Neutrophil (primary cell): ENCODE measurements at regions not wholly inside any gene's neighbourhood (a gene's known extent, or its start where the extent isn't known, plus 50 kb on each side); places are given as distances from the start of the nearest gene placed in this dataset.

Source experiments
- H3K27ac ChIP-seq: fragments of 200-600 bp; sonication (generic); 2 replicates; pipeline ENCODE4 v1.5.1; 2016; ENCODE audit warnings: mild to moderate bottlenecking, moderate library complexity
- H3K27me3 ChIP-seq: fragments of 200-600 bp; sonication (generic); 2 replicates; pipeline ENCODE4 v1.6.0; 2016; ENCODE audit warnings: mild to moderate bottlenecking
- H3K36me3 ChIP-seq: fragments of 200-600 bp; sonication (generic); 2 replicates; pipeline ENCODE4 v1.5.1; 2017
- H3K4me1 ChIP-seq, 2 experiments: fragments of 200-600 bp in 1 of 2; sonication (generic) in 1 of 2; 1 replicate in 1 of 2; 2 replicates in 1 of 2; pipeline versions ENCODE4 v1.5.1 to v1.6.1; 2013 to 2016; ENCODE audit warnings: low read depth in 1 of 2, low read length in 1 of 2, mild to moderate bottlenecking in 1 of 2, moderate library complexity in 1 of 2; ENCODE audit not compliant: control insufficient read depth in 1 of 2, insufficient read depth in 1 of 2
- H3K4me3 ChIP-seq, 2 experiments: fragments of 200-600 bp in 1 of 2; sonication (generic) in 1 of 2; 1 replicate in 1 of 2; 2 replicates in 1 of 2; pipeline ENCODE4 v1.5.1; 2013 to 2016; ENCODE audit warnings: low read depth in 1 of 2, low read length in 1 of 2, mild to moderate bottlenecking in 1 of 2, moderate library complexity in 1 of 2
- H3K9me3 ChIP-seq: fragments of 200-600 bp; sonication (generic); 2 replicates; pipeline ENCODE4 v1.5.1; 2016
- CTCF ChIP-seq: fragments of 200-600 bp; sonication (generic); IDR thresholded peaks from 2 replicates; pipeline ENCODE4 v1.5.1; 2016; ENCODE audit warnings: antibody characterized with exemption

GRCh38 chr18:78656346-78656925 is 323.2 kb upstream of the SALL3 start:
- H3K36me3 ChIP-seq: no peaks in the 10 kb centered on the region
- no peak for TF ChIP-seq CTCF
- H3K27me3 ChIP-seq: no peaks in the 10 kb centered on the region
- no peak overlapping the region for H3K4me3 ChIP-seq
- H3K9me3 ChIP-seq: no peaks in the 10 kb centered on the region
- no peaks in the 10 kb centered on the region for H3K4me1 ChIP-seq
- no peak overlapping the region for H3K27ac ChIP-seq

- no peak for TF ChIP-seq CTCF
- Histone ChIP-seq H3K27ac (no peak overlapping the region), H3K4me1 (no peaks in the 10 kb centered on the region), H3K27me3 (no peaks in the 10 kb centered on the region), H3K9me3 (no peaks in the 10 kb centered on the region), H3K36me3 (no peaks in the 10 kb centered on the region), H3K4me3 (no peak overlapping the region)
Observed at GRCh38 chr18:78658531-78658930, 321.1 kb upstream of the SALL3 start.

- no peak overlapping the region for H3K4me3 ChIP-seq
- H3K4me1 ChIP-seq: no peaks in the 10 kb centered on the region
- TF ChIP-seq CTCF: no peak
- no peaks in the 10 kb centered on the region for H3K36me3 ChIP-seq
- no peak overlapping the region for H3K27ac ChIP-seq
- no peaks in the 10 kb centered on the region for H3K9me3 ChIP-seq
- H3K27me3 ChIP-seq: no peaks in the 10 kb centered on the region
Observed at GRCh38 chr18:78659057-78659456, 320.6 kb upstream of the SALL3 start.

GRCh38 chr18:78659748-78660147 is 319.9 kb upstream of the SALL3 start:
- no peak overlapping the region for H3K4me3 ChIP-seq
- H3K27ac ChIP-seq: no peak overlapping the region
- no peak for TF ChIP-seq CTCF
- H3K9me3 ChIP-seq: no peaks in the 10 kb centered on the region
- no peaks in the 10 kb centered on the region for H3K4me1 ChIP-seq
- H3K36me3 ChIP-seq: no peaks in the 10 kb centered on the region
- no peaks in the 10 kb centered on the region for H3K27me3 ChIP-seq

- TF ChIP-seq CTCF: no peak
- Histone ChIP-seq H3K27ac (no peak overlapping the region), H3K4me1 (no peaks in the 10 kb centered on the region), H3K36me3 (no peaks in the 10 kb centered on the region), H3K27me3 (no peaks in the 10 kb centered on the region), H3K9me3 (no peaks in the 10 kb centered on the region), H3K4me3 (no peak overlapping the region)
Observed at GRCh38 chr18:78660311-78660710, 319.3 kb upstream of the SALL3 start.

- no peaks in the 10 kb centered on the region for H3K4me1 ChIP-seq
- H3K27me3 ChIP-seq: no peaks in the 10 kb centered on the region
- no peak overlapping the region for H3K27ac ChIP-seq
- no peaks in the 10 kb centered on the region for H3K9me3 ChIP-seq
- TF ChIP-seq CTCF: no peak
- no peaks in the 10 kb centered on the region for H3K36me3 ChIP-seq
- H3K4me3 ChIP-seq: no peak overlapping the region
Observed at GRCh38 chr18:78661316-78661715, 318.3 kb upstream of the SALL3 start.
